Keratinocyte (primary cell): ENCODE measurements at regions not wholly inside any gene's neighbourhood (a gene's known extent, or its start where the extent isn't known, plus 50 kb on each side); places are given as distances from the start of the nearest gene placed in this dataset.

Experiments used
- EZH2 ChIP-seq: IDR thresholded peaks from one replicate; pipeline ENCODE4 v1.6.1; 2012; ENCODE audit warnings: inconsistent platforms, mild to moderate bottlenecking, low read length, moderate library complexity
- TF ChIP-seq, protein P1 (sequence below), 3 experiments: IDR thresholded peaks in 1 of 3; conservative IDR thresholded peaks in 1 of 3; optimal IDR thresholded peaks in 1 of 3; 2 replicates in 2 of 3; 3 replicates in 1 of 3; pipeline versions ENCODE3 to v1.5.1; 2011; ENCODE audit warnings: low read length in 3 of 3, mild to moderate bottlenecking in 3 of 3, moderate library complexity in 2 of 3, control low read depth in 1 of 3, inconsistent platforms in 1 of 3; ENCODE audit not compliant: insufficient read depth in 2 of 3; ENCODE audit errors: extremely low read depth in 1 of 3

DNA sequence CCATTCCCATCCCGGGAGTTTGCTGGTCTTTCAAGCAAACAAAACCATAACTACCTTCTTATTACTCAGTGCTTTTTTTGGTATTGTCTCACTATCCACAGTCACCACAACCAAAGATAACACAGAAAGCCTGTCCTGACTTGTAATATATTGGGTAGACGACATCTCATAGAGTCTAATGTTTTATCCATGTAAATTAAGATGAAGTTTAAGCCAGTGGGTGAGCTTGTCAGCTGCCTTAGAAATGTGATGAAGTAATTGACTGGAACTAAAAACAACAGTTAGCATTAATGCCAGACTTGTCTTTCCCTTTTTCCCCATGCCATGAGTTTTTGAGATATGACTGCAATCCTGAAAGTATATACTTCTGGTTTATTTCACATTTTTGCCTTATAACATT is 282.7 kb upstream of the PRDM1 start:
- TF ChIP-seq, protein P1, sequence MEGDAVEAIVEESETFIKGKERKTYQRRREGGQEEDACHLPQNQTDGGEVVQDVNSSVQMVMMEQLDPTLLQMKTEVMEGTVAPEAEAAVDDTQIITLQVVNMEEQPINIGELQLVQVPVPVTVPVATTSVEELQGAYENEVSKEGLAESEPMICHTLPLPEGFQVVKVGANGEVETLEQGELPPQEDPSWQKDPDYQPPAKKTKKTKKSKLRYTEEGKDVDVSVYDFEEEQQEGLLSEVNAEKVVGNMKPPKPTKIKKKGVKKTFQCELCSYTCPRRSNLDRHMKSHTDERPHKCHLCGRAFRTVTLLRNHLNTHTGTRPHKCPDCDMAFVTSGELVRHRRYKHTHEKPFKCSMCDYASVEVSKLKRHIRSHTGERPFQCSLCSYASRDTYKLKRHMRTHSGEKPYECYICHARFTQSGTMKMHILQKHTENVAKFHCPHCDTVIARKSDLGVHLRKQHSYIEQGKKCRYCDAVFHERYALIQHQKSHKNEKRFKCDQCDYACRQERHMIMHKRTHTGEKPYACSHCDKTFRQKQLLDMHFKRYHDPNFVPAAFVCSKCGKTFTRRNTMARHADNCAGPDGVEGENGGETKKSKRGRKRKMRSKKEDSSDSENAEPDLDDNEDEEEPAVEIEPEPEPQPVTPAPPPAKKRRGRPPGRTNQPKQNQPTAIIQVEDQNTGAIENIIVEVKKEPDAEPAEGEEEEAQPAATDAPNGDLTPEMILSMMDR (optimal IDR thresholded peaks at IDR 0.05 in 1 of 3, IDR thresholded peaks at IDR 0.05 in 1 of 3, conservative IDR thresholded peaks at IDR 0.05 in 1 of 3; ENCODE audit: extremely low read depth in 1 of 3, insufficient read depth in 2 of 3, low read length in 3 of 3), result no peak
- TF ChIP-seq EZH2, result no peak
